Activated CD4-positive, alpha-beta T cell treated with anti-CD3 and anti-CD28 coated beads, Interleukin-2, amount 50 U/mL, for 1 hour (primary cell): ENCODE measurements at regions not wholly inside any gene's neighbourhood (a gene's known extent, or its start where the extent isn't known, plus 50 kb on each side); places are given as distances from the start of the nearest gene placed in this dataset.
A peak's percentile ranks its signal among the peaks of the same experiment; 100 is the strongest.
"Not testable (repeated sequence)": the region's sequence is repeated elsewhere in the genome, so short reads cannot be mapped to it uniquely, and the experiment has no call there.

Source experiments
- DNase-seq: peaks from one replicate; pipeline ENCODE4 v3.0.0-alpha.2; 2020

- DNase-seq, result no peak
Observed at GRCh38 chr4:53959343-53960120, 104.9 kb downstream of the CHIC2 start.

- no peak for DNase-seq
Observed at GRCh38 chr4:53956454-53956853, 108.0 kb downstream of the CHIC2 start.

GRCh38 chr4:53956053-53956452, 108.4 kb downstream of the CHIC2 start:
- no peak for DNase-seq

GRCh38 chr4:53951414-53951813, 113.0 kb downstream of the CHIC2 start:
- DNase-seq, result no peak

- no peak for DNase-seq
Observed at GRCh38 chr4:53943345-53944085, 120.9 kb downstream of the CHIC2 start.

GRCh38 chr4:53942712-53943111, 121.7 kb downstream of the CHIC2 start:
- no peak for DNase-seq

GRCh38 chr4:53941331-53941730, 123.1 kb downstream of the CHIC2 start:
- DNase-seq, result no peak

GRCh38 chr4:53939892-53940291, 124.5 kb downstream of the CHIC2 start:
- not testable (repeated sequence) for DNase-seq

- DNase-seq, result no peak
Observed at GRCh38 chr4:53937918-53938317, 126.5 kb downstream of the CHIC2 start.

- DNase-seq, result no peak
Observed at GRCh38 chr4:53937327-53937726, 127.1 kb downstream of the CHIC2 start.

GRCh38 chr4:53935780-53936179, 128.6 kb downstream of the CHIC2 start:
- DNase-seq, result no peak

GRCh38 chr4:53932796-53933610, 131.4 kb downstream of the CHIC2 start:
- DNase-seq, result no peak

- DNase-seq, result no peak
Observed at GRCh38 chr4:53931461-53931961, 132.9 kb downstream of the CHIC2 start.

- DNase-seq, result peak; percentile 51
Observed at GRCh38 chr4:53929955-53930798, 134.2 kb downstream of the CHIC2 start.

- DNase-seq, result no peak
Observed at GRCh38 chr4:53929311-53929710, 135.1 kb downstream of the CHIC2 start.

- DNase-seq, result no peak
Observed at GRCh38 chr4:53928825-53929224, 135.6 kb downstream of the CHIC2 start.

GRCh38 chr4:53925050-53925605, 139.3 kb downstream of the CHIC2 start:
- DNase-seq, result no peak

- no peak for DNase-seq
Observed at GRCh38 chr4:53924333-53925049, 139.9 kb downstream of the CHIC2 start.

GRCh38 chr4:53923921-53924320, 140.5 kb downstream of the CHIC2 start:
- DNase-seq, result no peak

GRCh38 chr4:53921856-53922255, 142.5 kb downstream of the CHIC2 start:
- DNase-seq, result no peak

GRCh38 chr4:53920883-53921282, 143.5 kb downstream of the CHIC2 start:
- DNase-seq, result no peak
